ENCODE measurements at regions not wholly inside any gene's neighbourhood (a gene's known extent, or its start where the extent isn't known, plus 50 kb on each side); places are given as distances from the start of the nearest gene placed in this dataset.

DNA sequence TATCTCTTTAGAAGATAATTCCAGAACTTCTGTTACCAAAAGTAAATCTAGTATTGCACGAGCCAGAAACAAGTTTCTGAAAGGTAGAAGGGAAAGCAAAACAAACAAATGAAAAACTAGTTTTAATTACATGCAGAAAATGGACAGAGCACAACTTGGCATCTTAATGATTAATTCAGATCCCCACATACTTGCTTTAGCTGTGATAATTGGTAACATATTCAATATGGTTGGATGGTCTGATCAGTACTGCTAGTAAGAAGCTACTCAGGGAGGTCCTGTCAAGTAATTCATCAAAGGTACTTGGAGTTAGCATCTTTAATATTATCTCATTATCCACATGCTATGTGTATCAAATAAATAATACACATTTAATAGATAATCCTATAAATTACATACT, 204.3 kb downstream of the TRAM1L1 start:
- TF ChIP-seq POLR2A (IDR thresholded peaks at IDR 0.05), result no peak
- TF ChIP-seq, protein P1, sequence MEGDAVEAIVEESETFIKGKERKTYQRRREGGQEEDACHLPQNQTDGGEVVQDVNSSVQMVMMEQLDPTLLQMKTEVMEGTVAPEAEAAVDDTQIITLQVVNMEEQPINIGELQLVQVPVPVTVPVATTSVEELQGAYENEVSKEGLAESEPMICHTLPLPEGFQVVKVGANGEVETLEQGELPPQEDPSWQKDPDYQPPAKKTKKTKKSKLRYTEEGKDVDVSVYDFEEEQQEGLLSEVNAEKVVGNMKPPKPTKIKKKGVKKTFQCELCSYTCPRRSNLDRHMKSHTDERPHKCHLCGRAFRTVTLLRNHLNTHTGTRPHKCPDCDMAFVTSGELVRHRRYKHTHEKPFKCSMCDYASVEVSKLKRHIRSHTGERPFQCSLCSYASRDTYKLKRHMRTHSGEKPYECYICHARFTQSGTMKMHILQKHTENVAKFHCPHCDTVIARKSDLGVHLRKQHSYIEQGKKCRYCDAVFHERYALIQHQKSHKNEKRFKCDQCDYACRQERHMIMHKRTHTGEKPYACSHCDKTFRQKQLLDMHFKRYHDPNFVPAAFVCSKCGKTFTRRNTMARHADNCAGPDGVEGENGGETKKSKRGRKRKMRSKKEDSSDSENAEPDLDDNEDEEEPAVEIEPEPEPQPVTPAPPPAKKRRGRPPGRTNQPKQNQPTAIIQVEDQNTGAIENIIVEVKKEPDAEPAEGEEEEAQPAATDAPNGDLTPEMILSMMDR (IDR thresholded peaks at IDR 0.05), result no peak

All from tibial nerve (tissue), 3 donors.